GM23338 (cell line): ENCODE measurements at regions not wholly inside any gene's neighbourhood (a gene's known extent, or its start where the extent isn't known, plus 50 kb on each side); places are given as distances from the start of the nearest gene placed in this dataset.

Experiments
- CREB1 ChIP-seq: fragments of 250-450 bp; sonication (Bioruptor Pico); IDR thresholded peaks from 2 replicates; pipeline ENCODE4 v1.5.0; 2020; ENCODE audit warnings: low read depth, mild to moderate bottlenecking, moderate library complexity
- EZH2 ChIP-seq: fragments of 200-600 bp; sonication (generic); IDR thresholded peaks from one replicate; pipeline ENCODE4 v1.8.0; 2017; ENCODE audit warnings: antibody characterized with exemption, mild to moderate bottlenecking, low read depth; ENCODE audit not compliant: unreplicated experiment
- EZH2phosphoT487 ChIP-seq: fragments of 200-600 bp; sonication (generic); IDR thresholded peaks from one replicate; pipeline ENCODE4 v1.8.1; 2018; ENCODE audit warnings: antibody characterized with exemption; ENCODE audit not compliant: unreplicated experiment
- JUNB ChIP-seq: IDR thresholded peaks from one replicate; pipeline ENCODE4 v1.6.1; 2016; ENCODE audit warnings: antibody characterized with exemption; ENCODE audit not compliant: unreplicated experiment
- NANOG ChIP-seq: IDR thresholded peaks from 2 replicates; pipeline ENCODE4 v1.6.1; 2016; ENCODE audit warnings: antibody characterized with exemption, borderline replicate concordance
- POLR2AphosphoS5 ChIP-seq: IDR thresholded peaks from 2 replicates; pipeline ENCODE4 v1.6.1; 2016; ENCODE audit warnings: antibody characterized with exemption, low read depth
- STAT1 ChIP-seq: IDR thresholded peaks from one replicate; pipeline ENCODE4 v1.6.1; 2016; ENCODE audit warnings: antibody characterized with exemption; ENCODE audit not compliant: unreplicated experiment
- ZNF114 ChIP-seq: fragments of 250-450 bp; sonication (Bioruptor Pico); IDR thresholded peaks from 2 replicates; pipeline ENCODE4 v1.5.0; 2020; ENCODE audit warnings: mild to moderate bottlenecking, moderate library complexity
- ZNF331 ChIP-seq: fragments of 250-450 bp; sonication (Bioruptor Pico); IDR thresholded peaks from 2 replicates; pipeline ENCODE4 v1.5.0; 2020; ENCODE audit warnings: low read depth, mild to moderate bottlenecking, moderate library complexity
- ZNF462 ChIP-seq: fragments of 250-450 bp; sonication (Bioruptor Pico); IDR thresholded peaks from 2 replicates; pipeline ENCODE4 v1.5.0; 2020; ENCODE audit warnings: mild to moderate bottlenecking, moderate library complexity
- TF ChIP-seq, protein P1 (sequence below): IDR thresholded peaks from 2 replicates; pipeline ENCODE4 v1.6.1; 2016; ENCODE audit warnings: antibody characterized with exemption
- TF ChIP-seq, protein P2 (sequence below), 2 experiments: fragments of 200-600 bp in 1 of 2; sonication (generic) in 1 of 2; conservative IDR thresholded peaks; 2 replicates each; pipeline versions ENCODE4 v1.5.1 to v1.6.1; 2016 to 2017; ENCODE audit warnings: antibody characterized with exemption in 2 of 2, low read depth in 2 of 2, mild to moderate bottlenecking in 2 of 2, moderate library complexity in 1 of 2
- TF ChIP-seq, protein P3 (sequence below): IDR thresholded peaks from one replicate; pipeline ENCODE4 v1.6.1; 2018; ENCODE audit warnings: antibody characterized with exemption; ENCODE audit not compliant: unreplicated experiment

DNA sequence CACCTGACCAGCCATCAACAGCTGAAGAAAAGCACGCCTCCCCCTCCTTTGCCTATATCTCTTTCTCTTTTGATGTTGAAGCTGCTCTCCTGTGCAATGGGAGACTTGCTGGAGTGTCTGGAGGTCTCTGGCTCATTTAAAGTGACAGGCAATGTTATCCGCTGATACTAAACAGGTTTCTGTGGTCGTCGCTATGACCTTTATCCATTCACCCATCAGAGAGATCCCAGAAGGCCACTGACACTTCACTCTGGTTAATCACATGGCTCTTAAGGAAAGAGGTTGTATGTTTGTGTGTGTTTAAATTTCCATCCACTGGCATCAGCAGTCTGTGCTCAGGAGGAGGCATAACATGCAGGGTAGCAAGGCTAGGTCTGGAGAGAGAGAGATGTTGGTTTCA lies 277.3 kb downstream of the MTX2 start:
- TF ChIP-seq, protein P1, sequence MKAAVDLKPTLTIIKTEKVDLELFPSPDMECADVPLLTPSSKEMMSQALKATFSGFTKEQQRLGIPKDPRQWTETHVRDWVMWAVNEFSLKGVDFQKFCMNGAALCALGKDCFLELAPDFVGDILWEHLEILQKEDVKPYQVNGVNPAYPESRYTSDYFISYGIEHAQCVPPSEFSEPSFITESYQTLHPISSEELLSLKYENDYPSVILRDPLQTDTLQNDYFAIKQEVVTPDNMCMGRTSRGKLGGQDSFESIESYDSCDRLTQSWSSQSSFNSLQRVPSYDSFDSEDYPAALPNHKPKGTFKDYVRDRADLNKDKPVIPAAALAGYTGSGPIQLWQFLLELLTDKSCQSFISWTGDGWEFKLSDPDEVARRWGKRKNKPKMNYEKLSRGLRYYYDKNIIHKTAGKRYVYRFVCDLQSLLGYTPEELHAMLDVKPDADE, result no peak
- TF ChIP-seq POLR2AphosphoS5, result no peak
- TF ChIP-seq EZH2phosphoT487, result no peak
- TF ChIP-seq EZH2, result no peak
- TF ChIP-seq, protein P2, sequence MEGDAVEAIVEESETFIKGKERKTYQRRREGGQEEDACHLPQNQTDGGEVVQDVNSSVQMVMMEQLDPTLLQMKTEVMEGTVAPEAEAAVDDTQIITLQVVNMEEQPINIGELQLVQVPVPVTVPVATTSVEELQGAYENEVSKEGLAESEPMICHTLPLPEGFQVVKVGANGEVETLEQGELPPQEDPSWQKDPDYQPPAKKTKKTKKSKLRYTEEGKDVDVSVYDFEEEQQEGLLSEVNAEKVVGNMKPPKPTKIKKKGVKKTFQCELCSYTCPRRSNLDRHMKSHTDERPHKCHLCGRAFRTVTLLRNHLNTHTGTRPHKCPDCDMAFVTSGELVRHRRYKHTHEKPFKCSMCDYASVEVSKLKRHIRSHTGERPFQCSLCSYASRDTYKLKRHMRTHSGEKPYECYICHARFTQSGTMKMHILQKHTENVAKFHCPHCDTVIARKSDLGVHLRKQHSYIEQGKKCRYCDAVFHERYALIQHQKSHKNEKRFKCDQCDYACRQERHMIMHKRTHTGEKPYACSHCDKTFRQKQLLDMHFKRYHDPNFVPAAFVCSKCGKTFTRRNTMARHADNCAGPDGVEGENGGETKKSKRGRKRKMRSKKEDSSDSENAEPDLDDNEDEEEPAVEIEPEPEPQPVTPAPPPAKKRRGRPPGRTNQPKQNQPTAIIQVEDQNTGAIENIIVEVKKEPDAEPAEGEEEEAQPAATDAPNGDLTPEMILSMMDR (conservative IDR thresholded peaks at IDR 0.05; ENCODE audit: low read depth in 2 of 2), result no peak
- TF ChIP-seq, protein P3, sequence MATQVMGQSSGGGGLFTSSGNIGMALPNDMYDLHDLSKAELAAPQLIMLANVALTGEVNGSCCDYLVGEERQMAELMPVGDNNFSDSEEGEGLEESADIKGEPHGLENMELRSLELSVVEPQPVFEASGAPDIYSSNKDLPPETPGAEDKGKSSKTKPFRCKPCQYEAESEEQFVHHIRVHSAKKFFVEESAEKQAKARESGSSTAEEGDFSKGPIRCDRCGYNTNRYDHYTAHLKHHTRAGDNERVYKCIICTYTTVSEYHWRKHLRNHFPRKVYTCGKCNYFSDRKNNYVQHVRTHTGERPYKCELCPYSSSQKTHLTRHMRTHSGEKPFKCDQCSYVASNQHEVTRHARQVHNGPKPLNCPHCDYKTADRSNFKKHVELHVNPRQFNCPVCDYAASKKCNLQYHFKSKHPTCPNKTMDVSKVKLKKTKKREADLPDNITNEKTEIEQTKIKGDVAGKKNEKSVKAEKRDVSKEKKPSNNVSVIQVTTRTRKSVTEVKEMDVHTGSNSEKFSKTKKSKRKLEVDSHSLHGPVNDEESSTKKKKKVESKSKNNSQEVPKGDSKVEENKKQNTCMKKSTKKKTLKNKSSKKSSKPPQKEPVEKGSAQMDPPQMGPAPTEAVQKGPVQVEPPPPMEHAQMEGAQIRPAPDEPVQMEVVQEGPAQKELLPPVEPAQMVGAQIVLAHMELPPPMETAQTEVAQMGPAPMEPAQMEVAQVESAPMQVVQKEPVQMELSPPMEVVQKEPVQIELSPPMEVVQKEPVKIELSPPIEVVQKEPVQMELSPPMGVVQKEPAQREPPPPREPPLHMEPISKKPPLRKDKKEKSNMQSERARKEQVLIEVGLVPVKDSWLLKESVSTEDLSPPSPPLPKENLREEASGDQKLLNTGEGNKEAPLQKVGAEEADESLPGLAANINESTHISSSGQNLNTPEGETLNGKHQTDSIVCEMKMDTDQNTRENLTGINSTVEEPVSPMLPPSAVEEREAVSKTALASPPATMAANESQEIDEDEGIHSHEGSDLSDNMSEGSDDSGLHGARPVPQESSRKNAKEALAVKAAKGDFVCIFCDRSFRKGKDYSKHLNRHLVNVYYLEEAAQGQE, result no peak
- no peak for TF ChIP-seq CREB1 (CRISPR knock-in tag)
- no peak for TF ChIP-seq STAT1
- no peak for TF ChIP-seq ZNF331 (CRISPR knock-in tag)
- no peak for TF ChIP-seq JUNB
- TF ChIP-seq ZNF114 (CRISPR knock-in tag), result no peak
- no peak for TF ChIP-seq NANOG
- TF ChIP-seq ZNF462 (CRISPR knock-in tag), result no peak
